GM18519 (cell line): ENCODE measurements at regions not wholly inside any gene's neighbourhood (a gene's known extent, or its start where the extent isn't known, plus 50 kb on each side); places are given as distances from the start of the nearest gene placed in this dataset.
A peak's percentile ranks its signal among the peaks of the same experiment; 100 is the strongest.

ENCODE experiments used
- ATAC-seq: cut with Tn5 transposase; IDR thresholded peaks from one replicate; pipeline ENCODE4 v1.9.1; 2021; ENCODE audit warnings: mild to moderate bottlenecking, moderate library complexity; ENCODE audit not compliant: unreplicated experiment, low FRiP score

- no peak for ATAC-seq
Measured at GRCh38 chr10:4692206-4692605, 133.8 kb upstream of the AKR1E2 start.

GRCh38 chr10:4691776-4692175 is 134.2 kb upstream of the AKR1E2 start:
- no peak for ATAC-seq

- ATAC-seq = no peak
Measured at GRCh38 chr10:4691301-4691700, 134.7 kb upstream of the AKR1E2 start.

GRCh38 chr10:4688601-4689000 is 137.4 kb upstream of the AKR1E2 start:
- ATAC-seq = peak; percentile 74

- no peak for ATAC-seq
Measured at GRCh38 chr10:4688168-4688567, 137.8 kb upstream of the AKR1E2 start.

- no peak for ATAC-seq
Measured at GRCh38 chr10:4687397-4687796, 138.6 kb upstream of the AKR1E2 start.

- no peak for ATAC-seq
Measured at GRCh38 chr10:4686644-4686996, 139.4 kb upstream of the AKR1E2 start.

- ATAC-seq = no peak
Measured at GRCh38 chr10:4685904-4686643, 139.9 kb upstream of the AKR1E2 start.

GRCh38 chr10:4685491-4685890 is 140.5 kb upstream of the AKR1E2 start:
- no peak for ATAC-seq

- ATAC-seq = no peak
Measured at GRCh38 chr10:4684434-4684833, 141.6 kb upstream of the AKR1E2 start.

GRCh38 chr10:4683838-4684237 is 142.2 kb upstream of the AKR1E2 start:
- no peak for ATAC-seq

GRCh38 chr10:4683137-4683536 is 142.9 kb upstream of the AKR1E2 start:
- ATAC-seq = no peak

- ATAC-seq = no peak
Measured at GRCh38 chr10:4678951-4679671, 146.9 kb upstream of the AKR1E2 start.

GRCh38 chr10:4678023-4678950 is 147.7 kb upstream of the AKR1E2 start:
- no peak for ATAC-seq

- ATAC-seq = no peak
Measured at GRCh38 chr10:4677296-4678021, 148.5 kb upstream of the AKR1E2 start.

GRCh38 chr10:4676566-4676965 is 149.4 kb upstream of the AKR1E2 start:
- ATAC-seq = no peak

- no peak for ATAC-seq
Measured at GRCh38 chr10:4675808-4676207, 150.2 kb upstream of the AKR1E2 start.

GRCh38 chr10:4673279-4674040 is 152.5 kb upstream of the AKR1E2 start:
- ATAC-seq = no peak

GRCh38 chr10:4672201-4672600 is 153.8 kb upstream of the AKR1E2 start:
- ATAC-seq = no peak
